ENCODE measurements at regions not wholly inside any gene's neighbourhood (a gene's known extent, or its start where the extent isn't known, plus 50 kb on each side); places are given as distances from the start of the nearest gene placed in this dataset.
"Not testable (repeated sequence)": the region's sequence is repeated elsewhere in the genome, so short reads cannot be mapped to it uniquely, and the experiment has no call there.

DNA sequence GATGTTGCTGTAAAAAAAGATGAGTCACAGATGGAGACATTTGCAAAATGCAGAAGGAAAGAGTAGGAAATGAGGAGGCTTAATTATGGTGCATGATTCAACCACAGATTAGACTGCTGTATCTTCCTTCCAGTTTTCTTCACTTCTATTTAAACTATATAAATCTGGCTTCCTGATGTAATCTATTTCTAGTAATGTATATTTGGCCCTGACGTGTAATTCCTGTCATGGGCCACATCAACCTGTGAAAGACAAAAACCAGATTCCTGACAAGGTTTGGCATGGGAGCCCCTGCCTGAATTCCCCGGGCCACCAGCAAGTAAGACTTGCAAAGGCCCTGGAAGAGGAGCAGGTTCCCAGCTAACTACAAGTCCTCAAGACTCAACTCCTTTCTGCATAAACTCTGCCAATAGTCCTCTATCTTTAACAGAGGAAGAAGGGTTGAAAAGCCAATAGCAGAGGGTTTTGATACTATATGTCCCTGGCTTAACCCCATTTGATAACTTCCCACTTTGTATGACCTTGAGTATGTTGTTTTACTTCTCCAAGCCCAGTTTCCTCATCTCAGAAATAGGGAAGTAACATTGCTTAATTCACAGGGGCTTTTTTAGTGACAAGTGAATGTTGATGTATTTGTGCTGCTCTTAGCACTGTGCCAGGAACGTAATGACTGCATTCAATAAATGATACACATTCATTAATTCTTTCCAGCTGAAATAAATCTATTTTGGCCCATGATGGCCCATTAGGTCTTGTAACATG is 172.7 kb downstream of the SPRY2 start:
- DNase-seq, result peak; percentile 8

DNA sequence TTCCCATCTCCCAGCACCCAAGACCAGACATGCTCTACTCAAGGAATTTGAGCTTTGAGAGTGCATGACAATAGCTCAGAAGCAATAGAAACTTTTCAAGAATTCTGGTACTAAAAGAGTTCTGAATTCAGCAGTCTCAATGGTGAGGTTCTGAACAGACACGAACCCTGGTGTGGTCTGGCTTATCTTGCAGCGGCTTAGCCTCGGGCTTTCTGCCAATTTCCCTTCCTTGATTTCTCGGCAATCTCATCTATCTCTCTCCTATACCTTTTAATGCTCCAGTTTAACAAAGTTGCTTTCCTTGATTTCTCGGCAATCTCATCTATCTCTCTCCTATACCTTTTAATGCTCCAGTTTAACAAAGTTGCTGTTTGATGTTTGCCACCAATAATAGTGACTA is 174.6 kb downstream of the SPRY2 start:
- no peak for DNase-seq

DNA sequence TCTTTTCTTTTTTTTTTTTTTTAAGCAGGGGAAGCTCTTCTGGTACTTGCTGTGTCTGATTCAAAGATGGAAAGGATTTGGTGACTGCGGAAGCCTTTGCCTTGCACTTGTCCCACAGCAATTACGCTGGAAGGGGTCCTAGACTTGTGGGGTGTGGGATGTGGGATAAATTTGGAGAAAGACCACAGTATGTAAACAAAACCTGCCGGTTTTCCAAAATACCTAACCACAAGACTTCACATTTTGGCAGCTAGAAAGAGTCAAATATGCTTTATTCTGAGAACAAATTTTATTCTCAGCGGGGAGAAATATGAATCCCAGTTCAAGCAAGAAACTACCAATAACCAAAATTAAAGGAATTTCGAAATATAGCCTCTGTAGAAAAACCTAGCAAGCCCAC is 176.5 kb downstream of the SPRY2 start:
- no peak for DNase-seq

DNA sequence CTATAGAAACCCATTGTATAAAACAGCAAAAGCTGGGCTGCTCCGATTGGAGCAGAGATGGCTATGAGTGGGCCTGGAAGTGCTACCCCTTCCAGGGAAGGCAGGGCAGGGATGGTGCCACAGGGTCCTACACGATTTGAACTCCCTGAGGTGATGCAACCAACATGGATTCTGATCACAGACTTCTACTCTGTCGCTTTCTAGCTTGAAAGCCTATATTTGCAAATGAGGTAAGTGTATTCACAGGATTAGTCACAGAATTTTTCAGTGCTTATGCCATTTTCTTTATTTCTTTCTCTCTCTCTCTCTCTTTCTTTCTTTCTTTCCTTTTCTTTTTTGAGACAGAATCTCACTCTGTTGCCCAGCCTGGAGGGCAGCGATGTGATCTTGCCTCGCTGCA is 179.0 kb downstream of the SPRY2 start:
- DNase-seq, result no peak

DNA sequence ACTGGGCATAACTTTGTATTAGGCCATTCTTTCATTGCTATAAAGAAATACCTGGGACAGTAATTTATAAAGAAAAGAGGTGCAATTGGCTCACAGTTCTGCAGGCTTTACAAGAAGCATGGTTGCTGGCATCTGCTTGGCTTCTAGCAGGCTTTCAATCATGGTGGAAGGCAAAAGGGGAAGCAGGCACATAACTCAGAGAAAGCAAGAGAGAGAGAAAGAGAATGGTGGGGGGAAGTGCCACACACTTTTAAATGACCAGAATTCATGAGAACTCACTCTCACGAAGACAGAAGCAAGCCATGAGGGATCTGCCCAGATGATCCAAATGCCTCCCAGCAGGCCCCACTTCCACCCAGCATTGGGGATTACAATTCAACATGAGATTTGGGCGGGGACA is 179.7 kb downstream of the SPRY2 start:
- DNase-seq, result no peak

DNA sequence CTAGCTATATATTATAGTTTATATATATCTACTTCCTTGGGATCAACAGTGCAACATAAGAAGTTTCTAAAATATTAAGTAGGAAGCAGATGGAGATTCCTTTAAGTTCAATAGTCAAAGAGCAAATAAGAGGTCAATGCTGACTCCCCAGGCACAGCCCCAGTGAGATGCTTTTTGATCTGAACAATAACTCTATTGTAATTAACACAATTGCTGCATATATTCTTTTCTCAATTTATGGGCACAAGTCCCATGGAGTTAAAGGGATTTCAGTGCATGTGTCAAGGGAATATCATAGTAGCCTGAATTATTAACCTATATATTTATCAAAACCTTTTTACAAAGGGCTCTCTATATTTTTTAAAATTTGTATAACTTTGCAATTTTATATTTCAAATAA is 180.8 kb downstream of the SPRY2 start:
- DNase-seq, result no peak

DNA sequence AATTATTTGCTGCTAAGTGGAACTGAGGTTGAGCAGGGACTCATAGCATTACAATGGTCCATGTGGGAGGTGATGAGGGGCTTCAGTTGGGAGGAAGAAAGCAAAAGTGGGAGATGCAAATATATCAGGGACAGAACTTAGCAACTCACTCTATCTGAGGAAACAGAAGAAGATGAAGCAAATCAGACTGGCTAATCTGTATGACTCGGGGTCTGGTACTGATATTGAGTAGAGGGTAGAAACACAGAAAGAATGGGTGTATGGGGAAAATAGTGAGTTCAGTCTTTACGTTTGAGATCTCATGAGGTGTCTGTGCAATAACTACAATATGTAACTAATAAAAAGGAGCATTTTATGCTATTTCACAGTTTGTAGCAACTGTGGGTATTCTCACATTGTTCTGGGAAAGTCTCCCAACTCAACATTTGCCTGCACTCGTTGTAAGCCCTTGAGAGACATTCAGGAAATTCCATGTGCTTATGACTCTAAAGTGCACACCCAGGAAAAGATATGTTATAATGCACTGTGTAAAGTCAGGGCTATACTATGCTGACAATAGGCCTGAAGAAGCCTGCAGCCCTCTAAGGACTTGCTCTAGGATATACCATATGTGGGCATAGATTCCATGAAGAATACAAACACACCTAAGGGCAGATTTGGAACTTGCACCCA is 183.5 kb downstream of the SPRY2 start:
- no peak for DNase-seq

DNA sequence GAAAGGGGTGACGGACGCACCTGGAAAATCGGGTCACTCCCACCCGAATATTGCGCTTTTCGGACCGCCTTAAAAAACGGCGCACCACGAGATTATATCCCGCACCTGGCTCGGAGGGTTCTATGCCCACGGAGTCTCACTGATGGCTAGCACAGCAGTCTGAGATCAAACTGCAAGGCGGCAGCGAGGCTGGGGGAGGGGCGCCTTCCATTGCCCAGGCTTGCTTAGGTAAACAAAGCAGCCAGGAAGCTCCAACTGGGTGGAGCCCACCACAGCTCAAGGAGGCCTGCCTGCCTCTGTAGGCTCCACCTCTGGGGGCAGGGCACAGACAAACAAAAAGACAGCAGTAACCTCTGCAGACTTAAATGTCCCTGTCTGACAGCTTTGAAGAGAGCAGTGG is 188.8 kb downstream of the SPRY2 start:
- DNase-seq, result not testable (repeated sequence)

DNA sequence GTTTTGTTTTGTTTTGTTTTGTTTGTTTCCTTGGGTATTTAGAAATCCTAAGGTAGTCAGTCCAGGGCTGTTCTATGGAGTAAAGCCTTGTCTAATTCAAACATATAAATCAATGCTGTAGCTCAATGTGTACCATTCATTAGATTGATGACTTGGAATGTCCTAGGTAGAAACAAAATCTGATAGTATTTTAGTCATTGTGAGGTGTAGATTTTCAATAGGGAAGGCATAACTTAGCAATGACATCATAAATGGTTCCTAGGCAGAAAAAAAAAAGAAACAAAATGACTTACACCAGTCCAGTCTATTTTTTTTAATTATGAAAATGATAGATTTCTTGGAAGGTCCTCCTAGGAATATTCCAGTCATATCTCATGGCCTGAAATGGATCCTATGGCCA is 189.9 kb downstream of the SPRY2 start:
- no peak for DNase-seq

DNA sequence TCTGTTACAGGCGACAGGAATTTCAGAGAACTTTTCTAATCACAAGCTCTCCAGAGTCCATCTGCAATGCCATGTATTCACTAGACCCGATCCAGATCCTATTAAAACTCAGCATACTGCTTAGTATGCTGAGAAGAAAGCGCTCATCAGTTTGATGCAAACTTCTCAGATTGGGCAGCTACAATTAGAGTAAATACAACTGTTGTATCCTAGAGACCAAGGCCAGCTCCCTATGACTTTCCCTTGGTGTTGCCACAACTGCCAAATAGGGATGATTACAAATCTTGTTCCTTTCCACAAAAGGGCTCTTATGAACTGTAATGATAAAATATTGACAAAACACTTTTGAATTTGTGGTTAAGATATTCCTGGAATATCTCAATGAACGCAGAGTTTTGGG is 191.2 kb downstream of the SPRY2 start:
- no peak for DNase-seq

DNA sequence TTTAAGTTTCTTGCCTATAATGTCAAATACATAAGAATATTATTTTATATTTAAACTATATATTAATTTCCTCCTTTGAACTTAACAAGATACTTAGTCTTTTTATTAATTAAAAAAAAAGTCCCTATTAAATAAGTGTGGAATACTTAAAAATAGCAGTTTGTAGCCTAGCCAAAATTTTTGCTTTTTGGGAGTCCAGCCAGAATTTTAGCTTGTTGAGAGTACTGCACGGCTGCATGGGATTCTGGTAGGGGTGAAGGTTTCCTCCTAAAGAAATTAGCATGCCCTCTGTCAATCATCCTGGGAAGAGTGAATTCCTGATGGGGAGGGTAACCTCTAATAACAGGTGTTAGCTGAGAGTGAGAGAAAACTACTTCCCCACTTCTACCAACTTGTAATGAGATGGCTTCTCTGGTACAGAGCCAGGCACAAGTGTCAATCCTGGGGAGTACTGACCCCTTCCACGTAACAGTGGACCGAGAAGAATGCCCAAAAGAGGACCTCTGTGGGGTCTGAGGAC is 195.7 kb downstream of the SPRY2 start:
- no peak for DNase-seq

DNA sequence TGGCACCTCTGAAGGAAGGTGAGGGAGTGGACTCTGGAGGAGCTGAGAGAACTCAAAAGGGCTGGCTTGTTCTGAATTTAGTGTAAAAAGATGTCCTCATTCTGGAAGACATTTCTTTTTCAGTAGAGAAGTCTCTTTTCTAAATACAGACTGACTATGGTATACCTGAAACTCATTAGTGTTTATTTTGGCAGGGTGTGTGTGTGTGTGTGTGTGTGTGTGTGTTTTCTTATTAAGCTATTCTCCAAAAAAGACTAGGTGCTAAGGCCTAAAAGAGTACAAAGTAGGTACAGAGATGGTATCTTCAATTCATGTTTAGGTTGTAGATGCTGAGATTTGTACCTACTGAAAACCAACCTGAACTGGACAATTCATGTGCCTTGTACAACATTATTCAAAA is 196.4 kb downstream of the SPRY2 start:
- no peak for DNase-seq

DNA sequence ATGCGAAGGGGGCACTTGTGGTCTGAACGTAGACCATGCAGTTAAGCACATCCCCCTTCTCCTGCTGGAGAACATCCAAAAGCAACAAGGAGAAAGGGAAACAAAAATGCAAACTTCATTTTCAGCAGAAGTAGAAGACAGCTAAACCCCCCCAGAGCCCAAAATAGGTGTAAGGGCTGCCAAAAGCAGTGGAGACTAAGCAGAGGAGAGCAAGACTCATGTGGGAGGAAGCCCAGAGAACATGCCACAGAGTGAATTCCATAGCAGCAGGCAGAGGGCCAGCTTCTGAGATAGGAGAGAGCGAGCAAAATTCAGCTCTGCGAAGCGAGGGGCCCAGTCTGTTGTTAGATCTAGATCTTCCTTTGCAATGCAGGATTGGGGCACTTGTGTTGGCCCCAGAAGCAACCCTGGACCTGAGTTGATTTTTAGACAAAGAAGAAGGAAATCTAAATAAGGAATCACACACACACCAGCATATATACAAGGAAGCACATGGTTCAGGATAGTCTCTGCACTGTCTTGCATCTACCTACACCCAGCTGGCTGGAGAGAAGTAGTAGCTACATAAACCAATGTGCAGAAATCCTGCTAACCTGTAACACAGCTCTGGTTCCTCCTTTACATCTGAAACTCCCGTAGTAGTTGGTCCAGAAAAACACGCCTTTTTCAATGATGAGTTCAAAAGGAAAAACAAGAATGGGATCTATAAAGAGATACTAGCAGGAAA is 199.6 kb downstream of the SPRY2 start:
- no peak for DNase-seq

DNA sequence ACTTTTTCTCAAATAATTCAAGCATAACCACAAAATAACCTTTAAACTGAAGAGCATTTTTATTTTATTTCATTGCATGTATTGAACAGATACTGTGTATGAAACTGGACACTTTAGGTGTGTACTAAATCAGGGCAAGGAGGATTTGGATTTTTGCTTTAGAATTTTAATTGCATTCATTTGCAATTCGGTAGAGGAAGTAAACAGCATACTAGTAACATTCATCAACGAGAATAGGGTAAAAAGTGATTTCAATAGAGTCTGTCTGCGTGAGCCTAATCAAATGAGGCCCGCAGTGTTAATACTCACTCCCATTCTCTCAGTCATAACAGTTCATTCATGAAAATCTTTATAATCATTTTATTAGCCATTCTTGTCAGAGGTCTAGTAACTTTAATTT is 200.2 kb downstream of the SPRY2 start:
- no peak for DNase-seq

DNA sequence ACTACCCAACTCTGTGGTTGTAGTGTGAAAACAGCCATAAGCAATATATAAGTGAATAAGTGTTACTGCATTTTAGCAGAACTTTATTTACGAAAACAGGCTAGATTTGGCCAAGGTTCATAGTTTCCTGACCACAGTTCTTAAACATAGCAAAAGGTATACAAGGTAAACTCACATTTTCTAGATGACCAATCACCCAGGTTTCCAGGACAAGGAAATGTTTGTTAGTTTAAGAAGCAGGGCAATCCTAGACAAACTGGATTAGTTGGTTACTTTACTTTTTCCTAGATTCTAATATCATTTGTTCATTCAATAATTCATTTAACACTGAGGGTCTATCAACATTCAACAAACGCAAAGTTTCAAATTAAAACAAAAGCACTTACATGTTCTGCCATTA is 201.7 kb downstream of the SPRY2 start:
- DNase-seq, result no peak

DNA sequence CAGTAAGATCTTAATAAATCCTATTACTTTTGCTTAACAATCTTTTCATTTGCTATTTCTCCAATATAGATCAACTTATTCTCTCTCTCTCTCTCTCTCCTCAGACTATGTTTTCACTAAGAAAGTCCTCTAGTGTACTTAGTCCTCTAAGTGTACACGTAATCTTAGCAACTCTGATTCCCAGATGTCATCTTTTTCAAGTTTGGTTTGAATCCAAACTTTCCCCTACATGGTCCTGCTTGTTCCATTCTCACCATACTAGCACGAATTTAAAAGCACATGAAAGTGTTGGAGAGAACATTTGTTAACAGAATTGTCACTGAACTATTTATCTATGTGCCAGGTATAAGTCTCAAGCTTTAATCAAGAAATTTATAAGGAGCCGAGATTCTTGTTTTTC is 202.9 kb downstream of the SPRY2 start:
- DNase-seq, result no peak

DNA sequence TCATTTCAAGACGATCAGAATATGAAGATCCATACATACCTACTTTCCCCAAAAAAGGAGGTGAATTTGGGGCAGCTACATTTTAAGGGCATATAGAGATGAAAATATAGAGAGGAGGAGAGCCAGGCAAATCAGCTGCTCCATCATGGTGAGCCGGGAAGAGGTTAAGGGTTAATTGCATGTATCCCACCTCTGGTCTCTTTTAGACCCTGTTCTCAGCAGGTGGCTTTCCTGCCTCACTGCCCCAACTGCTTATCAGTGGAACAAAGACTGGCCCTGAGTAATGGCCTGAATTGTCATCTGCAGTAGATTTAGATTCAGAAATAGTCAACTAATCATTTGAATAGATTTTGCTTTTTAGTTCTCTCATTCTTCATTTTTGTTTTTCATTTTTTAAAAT is 206.6 kb downstream of the SPRY2 start:
- no peak for DNase-seq

DNA sequence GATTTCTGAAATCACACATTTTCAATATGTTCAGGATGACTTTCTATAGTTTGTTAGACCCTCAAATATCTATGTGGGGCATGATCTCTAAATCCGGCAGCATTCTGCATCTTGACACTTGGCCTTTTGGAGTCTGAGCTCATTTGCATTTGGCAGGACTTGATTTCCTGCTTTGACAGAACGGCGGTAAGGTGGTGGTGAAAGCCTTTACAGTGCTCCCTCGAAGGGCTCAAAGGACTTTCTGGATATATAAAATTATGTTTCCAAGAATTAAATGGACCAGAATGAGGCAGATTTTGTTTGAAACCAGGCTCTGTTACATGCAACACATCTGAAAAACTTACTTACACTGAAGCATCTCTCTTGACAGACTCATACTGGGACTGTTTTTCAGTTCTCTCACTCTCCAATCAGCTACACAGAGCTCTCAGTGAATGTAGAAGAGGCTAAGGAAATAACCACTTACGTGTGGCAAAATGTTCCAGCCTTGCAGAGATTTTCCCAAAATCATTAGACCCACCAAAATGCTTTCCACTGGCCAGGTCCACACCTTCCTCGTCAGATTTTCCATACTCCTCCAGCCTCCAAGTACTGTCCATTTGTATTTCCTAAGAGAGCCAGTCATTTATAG is 207.2 kb downstream of the SPRY2 start:
- no peak for DNase-seq

DNA sequence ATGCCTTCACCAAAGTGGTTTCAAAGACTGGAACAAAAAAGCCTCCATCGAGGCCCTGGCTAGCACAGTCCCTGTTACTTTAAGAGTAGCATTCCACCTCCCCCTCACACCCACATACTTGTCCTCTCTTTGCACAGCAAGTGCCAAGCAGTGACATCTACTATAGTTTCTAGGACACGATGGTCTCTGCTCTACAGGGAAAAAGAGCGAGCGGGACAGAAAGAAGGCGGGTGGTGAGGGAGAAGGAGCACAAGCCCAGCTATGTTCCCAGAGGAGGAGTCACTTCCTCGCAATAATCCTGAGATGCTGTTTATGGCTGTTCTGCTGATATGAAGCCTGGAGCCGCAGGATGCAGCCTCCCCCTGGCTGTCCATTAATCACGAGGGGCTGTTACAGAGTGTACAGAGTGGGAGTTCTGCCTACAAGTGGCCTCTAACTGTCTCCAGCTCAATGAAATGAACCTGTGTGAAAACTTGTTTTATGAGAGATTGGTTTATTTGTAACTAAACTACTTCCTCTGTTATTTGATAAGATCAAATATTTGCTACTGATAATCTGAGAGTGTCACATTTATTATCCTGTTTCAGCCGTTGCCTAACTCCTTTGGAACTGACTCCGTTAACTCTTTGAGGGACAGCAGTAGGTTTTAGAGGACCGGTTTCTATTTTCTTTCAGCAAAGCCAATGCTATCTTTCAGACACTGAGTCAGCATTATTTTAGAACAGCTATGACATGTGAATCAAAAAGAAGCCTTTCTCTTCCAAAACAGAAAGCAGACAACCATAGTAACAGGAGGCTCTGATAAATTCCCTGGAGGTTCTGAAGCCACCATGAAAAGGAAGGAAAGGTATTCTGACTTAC is 208.0 kb downstream of the SPRY2 start:
- DNase-seq, result no peak

DNA sequence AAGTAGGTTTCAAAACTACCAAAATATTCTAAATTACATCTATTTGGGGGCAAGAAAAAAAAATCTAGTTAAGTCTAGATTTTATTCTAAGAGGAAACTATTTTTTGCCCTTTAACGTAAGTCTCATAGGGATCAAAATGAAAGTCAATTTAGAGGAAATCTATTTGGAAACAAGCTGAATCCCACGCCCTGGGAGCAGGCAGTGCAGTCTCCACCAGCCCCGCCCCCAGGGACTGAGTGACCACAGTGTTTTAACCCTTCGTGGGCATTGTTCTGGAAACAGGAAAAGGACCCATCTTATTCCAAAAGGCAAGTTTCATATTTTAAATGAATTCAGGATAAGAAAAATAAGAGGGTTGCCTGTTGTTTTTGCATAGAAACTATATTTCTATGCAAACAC is 209.7 kb downstream of the SPRY2 start:
- no peak for DNase-seq

DNA sequence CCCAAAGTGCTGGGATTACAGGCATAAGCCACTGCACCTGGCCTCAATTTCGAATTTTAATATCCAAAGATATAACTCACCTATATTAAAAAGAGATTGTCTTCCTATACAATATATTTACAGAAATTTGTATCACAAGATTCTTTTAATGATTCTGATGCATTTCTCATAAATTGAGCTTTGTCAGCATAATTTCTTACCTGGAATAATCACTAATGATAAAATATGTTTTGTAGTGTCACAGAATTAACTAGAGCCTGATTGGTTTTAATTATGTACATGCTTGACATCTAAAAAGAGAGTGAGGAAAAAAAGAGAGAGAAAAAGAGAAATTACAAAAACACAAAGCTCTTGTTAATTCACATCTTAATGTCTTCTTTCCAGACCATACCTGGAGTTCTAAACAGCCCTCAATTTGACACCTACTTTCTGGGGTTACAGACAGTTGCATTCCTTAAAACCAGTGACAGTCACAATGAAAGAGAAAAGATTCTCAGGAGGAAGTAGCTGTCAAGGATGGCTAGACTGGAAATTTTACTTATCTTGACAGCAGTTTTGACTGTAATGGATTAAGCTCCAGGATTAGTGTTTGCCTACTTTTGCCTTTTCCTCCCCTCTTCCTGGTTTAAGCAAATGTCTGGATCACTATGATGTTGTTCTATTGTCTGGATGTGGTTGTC is 214.4 kb downstream of the SPRY2 start:
- no peak for DNase-seq

DNA sequence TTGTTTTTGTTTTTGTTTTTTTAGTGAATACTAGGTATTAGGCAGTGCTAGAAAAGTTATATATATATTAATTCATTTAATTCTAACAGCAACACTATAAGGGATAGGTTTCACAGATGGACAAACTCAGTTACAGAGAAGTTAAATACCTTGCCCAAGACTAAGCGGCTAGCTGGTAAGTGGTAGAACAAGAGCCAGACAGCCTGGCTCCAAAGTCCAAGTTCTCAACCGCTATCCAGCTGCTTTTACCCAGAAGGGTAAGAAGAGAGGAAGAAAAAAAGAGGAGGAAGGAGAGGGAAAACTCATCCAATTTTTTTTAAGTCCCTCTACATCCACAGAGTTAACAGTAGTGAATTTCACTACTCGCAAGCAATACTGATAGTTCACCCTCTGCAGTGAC is 217.0 kb downstream of the SPRY2 start:
- no peak for DNase-seq
